ENCODE measurements at regions not wholly inside any gene's neighbourhood (a gene's known extent, or its start where the extent isn't known, plus 50 kb on each side); places are given as distances from the start of the nearest gene placed in this dataset.
"Not testable (repeated sequence)": the region's sequence is repeated elsewhere in the genome, so short reads cannot be mapped to it uniquely, and the experiment has no call there.

GRCh38 chr13:48583859-48584311 is 51.0 kb upstream of the RCBTB2 start:
- WGBS (ENCODE audit: insufficient coverage, low lambda C conversion rate), result no CpG with 5 or more reads among the region's 3 CpGs
- no peak overlapping the region for H3K27ac ChIP-seq (ENCODE audit: low read length)
- DNase-seq, result no peak
- H3K27me3 ChIP-seq (ENCODE audit: control insufficient read depth, insufficient read depth, low read length), result no peaks in the 10 kb centered on the region
- peaks cover 7% of the 10 kb centered on the region for H3K4me1 ChIP-seq (ENCODE audit: control insufficient read depth, insufficient read depth, low read length)
- H3K9me3 ChIP-seq (ENCODE audit: control insufficient read depth, low read depth, low read length), result peaks cover 2% of the 10 kb centered on the region
- no peaks in the 10 kb centered on the region for H3K36me3 ChIP-seq (ENCODE audit: control insufficient read depth, insufficient read depth, low read length)
- H3K4me3 ChIP-seq (ENCODE audit: low read length), result no peak overlapping the region

- Histone ChIP-seq H3K36me3 (ENCODE audit: control insufficient read depth, insufficient read depth, low read length) (no peaks in the 10 kb centered on the region), H3K4me1 (ENCODE audit: control insufficient read depth, insufficient read depth, low read length) (peaks cover 3% of the 10 kb centered on the region), H3K27me3 (ENCODE audit: control insufficient read depth, insufficient read depth, low read length) (no peaks in the 10 kb centered on the region), H3K4me3 (ENCODE audit: low read length) (no peak overlapping the region), H3K9me3 (ENCODE audit: control insufficient read depth, low read depth, low read length) (peaks cover 2% of the 10 kb centered on the region), H3K27ac (ENCODE audit: low read length) (no peak overlapping the region)
- 60% methylated on average over 1 of the region's 2 CpGs for WGBS (ENCODE audit: insufficient coverage, low lambda C conversion rate)
- peak in 1 of 2 donors; percentile 37 for DNase-seq
These were observed 52.6 kb upstream of the RCBTB2 start for GRCh38 chr13:48585456-48585840.

GRCh38 chr13:48586591-48587103 is 53.8 kb upstream of the RCBTB2 start:
- Histone ChIP-seq H3K4me1 (ENCODE audit: control insufficient read depth, insufficient read depth, low read length) (peaks cover 3% of the 10 kb centered on the region), H3K27ac (ENCODE audit: low read length) (no peak overlapping the region), H3K4me3 (ENCODE audit: low read length) (no peak overlapping the region), H3K9me3 (ENCODE audit: control insufficient read depth, low read depth, low read length) (peaks cover 2% of the 10 kb centered on the region), H3K27me3 (ENCODE audit: control insufficient read depth, insufficient read depth, low read length) (no peaks in the 10 kb centered on the region), H3K36me3 (ENCODE audit: control insufficient read depth, insufficient read depth, low read length) (no peaks in the 10 kb centered on the region)
- no peak for DNase-seq
- WGBS (ENCODE audit: insufficient coverage, low lambda C conversion rate), result no CpG with 5 or more reads among the region's 5 CpGs

GRCh38 chr13:48588120-48588519 is 55.2 kb upstream of the RCBTB2 start:
- WGBS (ENCODE audit: insufficient coverage, low lambda C conversion rate), result no CpG with 5 or more reads among the region's 2 CpGs

GRCh38 chr13:48590141-48590901 is 57.4 kb upstream of the RCBTB2 start:
- H3K27ac ChIP-seq (ENCODE audit: low read length), result no peak overlapping the region
- no peaks in the 10 kb centered on the region for H3K36me3 ChIP-seq (ENCODE audit: control insufficient read depth, insufficient read depth, low read length)
- peaks cover 2% of the 10 kb centered on the region for H3K9me3 ChIP-seq (ENCODE audit: control insufficient read depth, low read depth, low read length)
- DNase-seq, result peak in 1 of 2 donors; percentile 56
- H3K27me3 ChIP-seq (ENCODE audit: control insufficient read depth, insufficient read depth, low read length), result no peaks in the 10 kb centered on the region
- no peak overlapping the region for H3K4me3 ChIP-seq (ENCODE audit: low read length)
- peaks cover 17% of the 10 kb centered on the region for H3K4me1 ChIP-seq (ENCODE audit: control insufficient read depth, insufficient read depth, low read length)
- WGBS (ENCODE audit: insufficient coverage, low lambda C conversion rate), result no CpG with 5 or more reads among the region's 5 CpGs

More at GRCh38 chr13:48588120-48588519, 55.2 kb upstream of the RCBTB2 start:
- no peak overlapping the region for H3K4me3 ChIP-seq (ENCODE audit: low read length)
- peaks cover 16% of the 10 kb centered on the region for H3K4me1 ChIP-seq (ENCODE audit: control insufficient read depth, insufficient read depth, low read length)
- no peak for DNase-seq
- H3K27me3 ChIP-seq (ENCODE audit: control insufficient read depth, insufficient read depth, low read length), result no peaks in the 10 kb centered on the region
- H3K9me3 ChIP-seq (ENCODE audit: control insufficient read depth, low read depth, low read length), result peaks cover 2% of the 10 kb centered on the region
- no peaks in the 10 kb centered on the region for H3K36me3 ChIP-seq (ENCODE audit: control insufficient read depth, insufficient read depth, low read length)
- no peak overlapping the region for H3K27ac ChIP-seq (ENCODE audit: low read length)

- not testable (repeated sequence) for H3K27ac ChIP-seq (ENCODE audit: low read length); H3K4me3 ChIP-seq (ENCODE audit: low read length); H3K36me3 ChIP-seq (ENCODE audit: control insufficient read depth, insufficient read depth, low read length); DNase-seq; H3K9me3 ChIP-seq (ENCODE audit: control insufficient read depth, low read depth, low read length); H3K27me3 ChIP-seq (ENCODE audit: control insufficient read depth, insufficient read depth, low read length)
- peaks cover 19% of the 10 kb centered on the region for H3K4me1 ChIP-seq (ENCODE audit: control insufficient read depth, insufficient read depth, low read length)
- WGBS (ENCODE audit: insufficient coverage, low lambda C conversion rate), result no CpG with 5 or more reads among the region's 12 CpGs
These were observed 58.4 kb upstream of the RCBTB2 start for GRCh38 chr13:48591124-48591872.

- Histone ChIP-seq H3K9me3 (ENCODE audit: control insufficient read depth, low read depth, low read length) (peaks cover 2% of the 10 kb centered on the region), H3K36me3 (ENCODE audit: control insufficient read depth, insufficient read depth, low read length) (no peaks in the 10 kb centered on the region), H3K27ac (ENCODE audit: low read length) (peak overlapping the region; percentile 2), H3K4me3 (ENCODE audit: low read length) (no peak overlapping the region), H3K4me1 (ENCODE audit: control insufficient read depth, insufficient read depth, low read length) (peaks cover 19% of the 10 kb centered on the region), H3K27me3 (ENCODE audit: control insufficient read depth, insufficient read depth, low read length) (no peaks in the 10 kb centered on the region)
- DNase-seq, result no peak
- WGBS (ENCODE audit: insufficient coverage, low lambda C conversion rate), result no CpG with 5 or more reads among the region's 4 CpGs
These were observed 59.2 kb upstream of the RCBTB2 start for GRCh38 chr13:48591889-48592687.

GRCh38 chr13:48592688-48593049 is 59.8 kb upstream of the RCBTB2 start:
- H3K4me1 ChIP-seq (ENCODE audit: control insufficient read depth, insufficient read depth, low read length), result peaks cover 19% of the 10 kb centered on the region
- H3K4me3 ChIP-seq (ENCODE audit: low read length), result no peak overlapping the region
- no peaks in the 10 kb centered on the region for H3K36me3 ChIP-seq (ENCODE audit: control insufficient read depth, insufficient read depth, low read length)
- peaks cover 2% of the 10 kb centered on the region for H3K9me3 ChIP-seq (ENCODE audit: control insufficient read depth, low read depth, low read length)
- H3K27ac ChIP-seq (ENCODE audit: low read length), result no peak overlapping the region
- no CpG with 5 or more reads among the region's 1 CpG for WGBS (ENCODE audit: insufficient coverage, low lambda C conversion rate)
- DNase-seq, result no peak
- H3K27me3 ChIP-seq (ENCODE audit: control insufficient read depth, insufficient read depth, low read length), result no peaks in the 10 kb centered on the region

GRCh38 chr13:48593536-48593935 is 60.2 kb upstream of the CYSLTR2 start:
- H3K4me3 ChIP-seq (ENCODE audit: low read length), result no peak overlapping the region
- no CpG with 5 or more reads among the region's 4 CpGs for WGBS (ENCODE audit: insufficient coverage, low lambda C conversion rate)
- peaks cover 3% of the 10 kb centered on the region for H3K9me3 ChIP-seq (ENCODE audit: control insufficient read depth, low read depth, low read length)
- no peak overlapping the region for H3K27ac ChIP-seq (ENCODE audit: low read length)
- no peaks in the 10 kb centered on the region for H3K36me3 ChIP-seq (ENCODE audit: control insufficient read depth, insufficient read depth, low read length)
- peaks cover 19% of the 10 kb centered on the region for H3K4me1 ChIP-seq (ENCODE audit: control insufficient read depth, insufficient read depth, low read length)
- H3K27me3 ChIP-seq (ENCODE audit: control insufficient read depth, insufficient read depth, low read length), result no peaks in the 10 kb centered on the region
- no peak for DNase-seq

Data from large intestine (tissue), 3 donors.